Memory B cell (primary cell): ENCODE measurements at regions not wholly inside any gene's neighbourhood (a gene's known extent, or its start where the extent isn't known, plus 50 kb on each side); places are given as distances from the start of the nearest gene placed in this dataset.

Source experiments
- ATAC-seq: fragments of 150-1000 bp; cut with Tn5 transposase; 2 replicates; pipeline ENCODE4 v1.10.0; 2021; ENCODE audit warnings: low read depth, mild to moderate bottlenecking, moderate library complexity
- DNase-seq, 2 donors: peaks; one replicate each; pipeline ENCODE4 v3.0.0; 2022; ENCODE audit warnings: low spot score in 2 of 2
- H3K27ac Mint-ChIP-seq: one replicate; pipeline ENCODE4 v1.8.0; 2022; ENCODE audit warnings: mild to moderate bottlenecking, moderate library complexity, mixed read lengths
- H3K27me3 Mint-ChIP-seq: one replicate; pipeline ENCODE4 v1.8.0; 2022; ENCODE audit warnings: mixed read lengths
- H3K36me3 Mint-ChIP-seq: one replicate; pipeline ENCODE4 v1.8.0; 2022; ENCODE audit warnings: mild to moderate bottlenecking, mixed read lengths
- H3K4me1 Mint-ChIP-seq: one replicate; pipeline ENCODE4 v1.8.0; 2022; ENCODE audit warnings: mixed read lengths
- H3K4me3 Mint-ChIP-seq: one replicate; pipeline ENCODE4 v1.8.0; 2022; ENCODE audit warnings: mild to moderate bottlenecking, moderate library complexity, mixed read lengths
- H3K9me3 Mint-ChIP-seq: one replicate; pipeline ENCODE4 v1.8.0; 2022; ENCODE audit warnings: mixed read lengths

DNA sequence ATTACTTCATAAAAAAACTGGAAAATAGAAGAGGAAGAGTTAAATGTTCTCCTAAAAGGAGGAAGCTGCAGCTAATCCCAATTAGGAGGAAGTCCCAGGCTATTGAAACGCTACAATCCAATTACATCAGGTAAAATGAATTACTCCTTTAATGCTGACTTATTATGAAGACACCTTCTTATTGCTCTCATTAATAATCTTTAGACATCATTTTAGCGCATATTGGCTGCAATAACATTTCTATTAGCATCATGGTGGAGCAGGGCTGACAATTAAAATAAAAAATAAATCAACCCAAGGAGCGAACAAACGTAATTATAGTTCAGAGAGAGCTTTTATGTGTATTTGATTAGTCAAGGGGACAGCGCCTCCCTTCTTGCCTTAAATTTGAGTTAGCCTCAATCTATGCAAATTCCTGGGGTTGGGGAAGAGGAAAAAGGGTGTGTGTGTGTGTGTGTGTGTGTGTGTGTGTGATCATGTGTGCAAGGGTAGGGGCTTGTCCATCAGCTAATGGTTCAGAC lies 109.0 kb upstream of the IRX6 start:
- H3K36me3 Mint-ChIP-seq: no peaks in the 10 kb centered on the region
- H3K27me3 Mint-ChIP-seq: peaks cover 5% of the 10 kb centered on the region
- DNase-seq (no peak), ATAC-seq (no peak)
- H3K4me1 Mint-ChIP-seq: no peaks in the 10 kb centered on the region
- peaks cover 5% of the 10 kb centered on the region for H3K9me3 Mint-ChIP-seq
- H3K27ac Mint-ChIP-seq: no peak overlapping the region
- no peak overlapping the region for H3K4me3 Mint-ChIP-seq

DNA sequence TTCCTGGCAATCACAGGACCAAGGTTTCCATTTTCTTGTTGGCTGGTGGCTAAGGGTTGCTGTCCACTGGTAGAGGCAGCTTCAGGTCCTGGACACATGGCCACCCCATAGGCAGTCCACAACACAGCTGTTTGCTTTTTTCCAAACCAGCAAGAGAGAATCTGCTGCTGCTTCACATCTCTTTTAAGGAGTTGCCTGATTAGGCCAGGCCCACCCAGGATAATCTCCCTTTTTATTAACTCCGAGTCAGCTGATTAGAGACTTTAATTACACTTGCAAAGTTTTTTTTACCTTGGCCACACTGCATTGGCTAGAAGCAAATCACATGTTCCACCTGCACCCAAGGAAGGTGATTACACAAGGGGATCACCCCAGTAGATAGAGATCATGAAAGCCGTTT lies 106.6 kb upstream of the IRX6 start:
- Mint-ChIP-seq H3K9me3 (peaks cover 10% of the 10 kb centered on the region), H3K4me1 (no peaks in the 10 kb centered on the region), H3K4me3 (no peak overlapping the region), H3K36me3 (no peaks in the 10 kb centered on the region), H3K27me3 (peaks cover 5% of the 10 kb centered on the region), H3K27ac (no peak overlapping the region)
- ATAC-seq (no peak), DNase-seq (no peak)

DNA sequence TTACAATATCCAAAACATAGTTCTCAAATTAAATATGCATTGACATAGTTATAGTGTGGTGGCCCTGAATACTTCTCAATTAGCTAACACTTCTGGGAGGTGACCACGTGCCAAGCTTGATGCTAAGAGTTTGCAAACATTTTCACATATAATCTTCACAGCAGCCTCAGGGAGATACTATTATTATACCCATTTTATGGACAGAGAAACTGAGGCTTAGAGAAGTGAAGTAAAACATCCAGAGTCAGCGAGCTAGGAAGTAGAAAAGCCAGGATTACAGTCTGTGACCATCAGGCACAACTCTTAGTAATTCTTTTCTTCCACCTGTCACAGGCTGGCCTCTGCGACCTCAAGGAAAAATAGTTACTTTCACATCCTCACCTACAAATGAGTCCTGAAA lies 102.2 kb upstream of the IRX6 start:
- no peak for DNase-seq
- no peak for ATAC-seq
- Mint-ChIP-seq H3K4me1 (no peaks in the 10 kb centered on the region), H3K4me3 (no peak overlapping the region), H3K36me3 (no peaks in the 10 kb centered on the region), H3K27ac (no peak overlapping the region), H3K9me3 (peaks cover 12% of the 10 kb centered on the region), H3K27me3 (peaks cover 2% of the 10 kb centered on the region)

DNA sequence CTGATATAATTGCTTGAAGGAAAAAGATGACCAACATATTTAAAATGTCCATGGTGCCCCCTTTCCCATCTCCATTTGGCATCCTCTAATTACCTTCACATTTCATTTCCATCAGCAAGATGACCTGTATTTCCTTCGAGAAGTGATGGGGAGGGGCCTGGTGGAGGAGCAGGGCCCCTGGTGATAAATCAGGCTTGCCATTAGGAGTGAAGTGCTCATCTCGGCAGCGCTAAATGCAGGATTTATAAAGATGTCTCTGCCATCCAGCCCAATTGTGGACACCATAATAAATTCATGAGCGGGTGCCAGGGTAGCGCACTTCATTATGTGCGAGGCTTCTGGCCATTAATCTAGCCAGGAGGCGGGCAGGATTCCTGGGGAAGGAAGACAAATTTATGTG lies 101.5 kb upstream of the IRX6 start:
- Mint-ChIP-seq H3K27ac (no peak overlapping the region), H3K4me3 (no peak overlapping the region), H3K27me3 (peaks cover 2% of the 10 kb centered on the region), H3K36me3 (no peaks in the 10 kb centered on the region), H3K4me1 (no peaks in the 10 kb centered on the region), H3K9me3 (peaks cover 12% of the 10 kb centered on the region)
- ATAC-seq: no peak
- no peak for DNase-seq

DNA sequence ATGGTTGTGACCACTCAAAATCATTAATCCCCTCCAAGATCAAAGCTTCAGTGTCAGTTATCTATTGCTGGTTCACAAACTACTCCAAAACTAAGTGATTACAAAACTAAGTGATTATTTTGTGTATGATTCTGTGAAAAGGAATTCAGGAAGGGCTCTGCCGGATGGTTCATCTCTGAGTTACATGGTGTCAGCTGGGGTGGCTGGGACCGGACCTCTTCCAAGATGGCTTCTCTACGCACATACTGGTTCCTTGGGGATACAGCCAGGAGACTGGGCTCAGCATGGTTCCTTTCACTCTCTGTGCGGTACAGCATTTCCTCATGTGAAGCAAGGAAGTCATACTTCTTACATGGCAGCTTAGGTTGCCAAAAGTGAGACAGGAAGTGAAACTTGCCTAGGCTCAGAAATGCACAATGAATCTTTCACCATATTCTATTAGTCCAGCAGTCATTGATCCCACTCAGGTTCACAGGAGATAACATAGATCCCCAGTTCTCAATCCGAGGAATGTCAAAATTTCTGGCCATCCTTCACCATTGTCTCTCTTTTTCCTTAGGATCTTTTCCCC lies 97.9 kb upstream of the IRX6 start:
- Mint-ChIP-seq H3K4me3 (no peak overlapping the region), H3K27me3 (peaks cover 2% of the 10 kb centered on the region), H3K27ac (no peak overlapping the region), H3K36me3 (no peaks in the 10 kb centered on the region), H3K4me1 (no peaks in the 10 kb centered on the region), H3K9me3 (peaks cover 7% of the 10 kb centered on the region)
- no peak for ATAC-seq
- DNase-seq: no peak

DNA sequence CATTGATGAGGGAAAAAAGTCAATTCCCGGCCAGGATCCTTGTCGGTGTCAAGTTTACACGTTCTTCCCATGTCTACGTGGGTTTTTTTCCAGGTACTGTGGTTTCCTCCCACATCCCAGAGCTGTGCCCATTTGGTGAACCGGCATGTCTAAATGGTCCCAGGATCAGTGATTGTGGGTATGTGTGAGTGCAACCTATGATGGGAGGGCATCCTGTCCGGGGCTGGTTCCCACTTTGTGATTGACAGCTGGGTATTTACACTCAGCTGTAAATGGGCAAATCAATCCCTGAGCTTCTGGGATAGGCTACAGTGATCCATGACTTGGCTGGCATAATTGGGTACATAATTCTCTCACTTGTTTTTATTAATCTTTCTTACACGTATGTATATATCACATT lies 91.2 kb upstream of the IRX6 start:
- no peak for ATAC-seq
- no peaks in the 10 kb centered on the region for H3K36me3 Mint-ChIP-seq

DNA sequence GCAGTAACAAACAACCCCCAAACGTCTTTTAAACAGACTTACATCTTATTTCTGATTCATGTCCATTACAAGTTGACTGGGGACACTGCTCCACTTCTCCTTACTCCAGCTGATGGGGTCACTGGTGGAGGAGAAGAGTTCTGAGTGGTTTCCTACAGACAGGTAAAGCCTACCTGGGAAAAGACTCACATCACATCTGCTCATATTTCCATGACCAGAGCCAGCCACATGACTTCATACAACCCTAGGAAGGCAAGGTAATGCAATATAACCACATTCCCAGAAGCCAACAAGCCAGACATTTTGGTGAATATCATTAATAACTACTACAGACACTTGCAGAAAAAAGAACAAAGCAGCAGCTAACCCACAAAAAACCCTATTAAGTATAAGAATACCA lies 90.5 kb upstream of the IRX6 start:
- Mint-ChIP-seq H3K4me1 (no peaks in the 10 kb centered on the region), H3K36me3 (no peaks in the 10 kb centered on the region), H3K27me3 (peaks cover 4% of the 10 kb centered on the region), H3K9me3 (peaks cover 2% of the 10 kb centered on the region), H3K27ac (no peak overlapping the region), H3K4me3 (no peak overlapping the region)
- no peak for ATAC-seq
- no peak for DNase-seq

More for the DNA sequence above, 91.2 kb upstream of the IRX6 start:
- Mint-ChIP-seq H3K4me1 (no peaks in the 10 kb centered on the region), H3K4me3 (no peak overlapping the region), H3K27ac (no peak overlapping the region), H3K27me3 (peaks cover 4% of the 10 kb centered on the region), H3K9me3 (peaks cover 2% of the 10 kb centered on the region)
- no peak for DNase-seq

DNA sequence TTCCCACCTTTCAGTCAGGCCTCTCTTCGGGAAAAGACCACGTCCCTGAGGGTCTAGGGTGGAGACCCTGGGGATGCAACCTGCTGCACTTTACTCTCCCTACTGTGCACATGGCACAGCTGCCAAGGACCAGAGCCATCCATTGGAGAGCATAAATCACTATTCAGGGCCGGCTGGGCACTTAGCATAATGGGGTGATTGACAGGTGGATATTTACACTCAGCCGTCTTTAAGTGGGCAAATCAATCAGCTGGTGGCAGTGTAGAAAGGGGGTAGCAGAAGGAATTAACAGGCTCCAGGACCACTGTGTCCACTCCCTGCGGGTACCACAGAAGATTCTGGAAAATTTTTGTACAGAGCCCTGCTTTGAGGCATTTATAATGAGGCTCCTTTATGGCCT lies 87.3 kb upstream of the IRX6 start:
- H3K9me3 Mint-ChIP-seq: peaks cover 2% of the 10 kb centered on the region
- no peak overlapping the region for H3K4me3 Mint-ChIP-seq
- ATAC-seq (no peak), DNase-seq (no peak)
- no peaks in the 10 kb centered on the region for H3K36me3 Mint-ChIP-seq
- no peak overlapping the region for H3K27ac Mint-ChIP-seq
- peaks cover under 1% of the 10 kb centered on the region for H3K27me3 Mint-ChIP-seq
- H3K4me1 Mint-ChIP-seq: no peaks in the 10 kb centered on the region

DNA sequence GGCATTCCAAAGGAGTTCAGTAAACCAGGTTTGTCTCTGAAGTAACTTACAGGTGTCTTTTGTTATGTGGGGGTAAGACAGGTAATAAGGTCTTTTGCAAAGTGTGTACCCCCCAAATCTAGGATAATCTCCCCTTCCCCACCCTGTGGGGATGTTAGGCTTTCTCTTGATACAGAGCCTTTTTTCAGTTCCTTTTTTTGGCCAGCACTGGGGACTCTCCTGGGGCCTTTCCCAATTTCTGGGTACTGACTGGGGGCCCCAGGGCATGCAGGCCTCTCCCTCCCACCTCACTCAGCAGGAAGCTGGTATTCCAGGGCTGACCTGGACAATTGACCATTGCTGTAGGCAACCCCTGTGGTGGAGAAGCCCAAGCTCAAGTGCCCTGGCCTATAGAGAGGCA lies 84.3 kb upstream of the IRX6 start:
- H3K36me3 Mint-ChIP-seq: no peaks in the 10 kb centered on the region
- H3K4me1 Mint-ChIP-seq: no peaks in the 10 kb centered on the region
- H3K4me3 Mint-ChIP-seq: no peak overlapping the region
- peaks cover 2% of the 10 kb centered on the region for H3K9me3 Mint-ChIP-seq
- DNase-seq (no peak), ATAC-seq (no peak)
- H3K27ac Mint-ChIP-seq: no peak overlapping the region
- peaks cover 5% of the 10 kb centered on the region for H3K27me3 Mint-ChIP-seq

DNA sequence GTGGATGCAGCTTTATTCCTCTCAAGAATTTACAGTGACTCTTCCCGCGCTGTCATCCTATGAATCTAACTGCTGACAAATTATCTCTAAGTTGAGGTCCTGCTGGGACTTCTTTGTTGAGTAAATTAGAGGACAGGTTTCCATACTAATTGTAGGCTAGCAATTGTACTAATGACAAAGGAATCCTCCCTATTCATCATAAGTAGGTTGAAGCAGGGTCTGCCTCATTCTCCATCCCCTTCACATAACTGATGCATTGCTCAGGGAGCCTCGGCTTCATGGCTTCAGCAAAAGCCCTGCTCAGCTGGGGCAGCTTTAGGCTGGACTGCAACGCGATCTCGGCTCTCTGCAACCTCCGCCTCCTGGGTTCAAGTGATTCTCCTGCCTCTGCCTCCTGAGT lies 83.1 kb upstream of the IRX6 start:
- Mint-ChIP-seq H3K9me3 (peaks cover 2% of the 10 kb centered on the region), H3K27me3 (peaks cover 5% of the 10 kb centered on the region)

DNA sequence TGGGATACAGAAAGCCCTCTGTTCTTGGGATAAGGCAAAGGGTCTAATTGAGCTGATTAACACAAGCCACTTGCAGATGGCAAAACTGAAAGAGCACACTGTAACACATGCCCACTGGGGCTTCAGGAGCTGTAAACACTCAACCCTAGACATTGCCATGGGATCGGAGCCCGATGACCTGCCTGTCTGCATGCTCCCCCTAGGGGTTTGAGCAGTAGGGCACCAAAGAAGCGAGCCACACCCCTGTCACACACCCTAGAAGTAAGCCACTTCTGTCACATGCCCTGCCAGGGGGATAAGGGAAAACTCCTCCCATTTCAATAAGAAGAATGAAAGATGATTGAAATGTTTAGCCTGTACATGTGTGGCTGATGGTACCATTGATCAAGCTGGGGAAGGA lies 81.3 kb upstream of the IRX6 start:
- no peak for ATAC-seq

More for the DNA sequence above, 83.1 kb upstream of the IRX6 start:
- no peak overlapping the region for H3K4me3 Mint-ChIP-seq
- no peaks in the 10 kb centered on the region for H3K4me1 Mint-ChIP-seq
- DNase-seq (no peak), ATAC-seq (no peak)
- H3K27ac Mint-ChIP-seq: no peak overlapping the region
- no peaks in the 10 kb centered on the region for H3K36me3 Mint-ChIP-seq

DNA sequence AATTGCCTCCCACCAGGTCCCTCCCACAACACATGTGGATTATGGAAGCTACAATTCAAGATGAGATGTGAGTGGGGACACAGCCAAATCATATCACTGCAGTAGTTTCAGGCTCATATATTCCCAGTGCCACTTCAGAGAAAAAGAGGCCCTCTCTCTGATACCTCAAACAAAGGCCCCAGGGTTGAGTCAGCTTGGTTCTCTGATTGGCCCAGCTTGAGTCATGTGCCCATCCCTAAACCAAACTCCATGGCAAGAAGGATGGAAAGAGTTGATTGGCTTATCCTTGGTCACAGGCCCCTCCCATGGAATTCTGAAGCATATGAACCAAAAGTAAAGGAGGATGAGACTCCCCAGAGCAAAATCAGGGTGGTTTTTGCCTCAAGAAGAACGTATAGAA lies 75.9 kb upstream of the IRX6 start:
- Mint-ChIP-seq H3K4me1 (no peaks in the 10 kb centered on the region), H3K4me3 (no peak overlapping the region)

More for the DNA sequence above, 81.3 kb upstream of the IRX6 start:
- no peaks in the 10 kb centered on the region for H3K4me1 Mint-ChIP-seq
- H3K9me3 Mint-ChIP-seq: no peaks in the 10 kb centered on the region
- H3K36me3 Mint-ChIP-seq: no peaks in the 10 kb centered on the region
- no peak for DNase-seq
- no peak overlapping the region for H3K27ac Mint-ChIP-seq
- peaks cover 5% of the 10 kb centered on the region for H3K27me3 Mint-ChIP-seq
- H3K4me3 Mint-ChIP-seq: no peak overlapping the region

DNA sequence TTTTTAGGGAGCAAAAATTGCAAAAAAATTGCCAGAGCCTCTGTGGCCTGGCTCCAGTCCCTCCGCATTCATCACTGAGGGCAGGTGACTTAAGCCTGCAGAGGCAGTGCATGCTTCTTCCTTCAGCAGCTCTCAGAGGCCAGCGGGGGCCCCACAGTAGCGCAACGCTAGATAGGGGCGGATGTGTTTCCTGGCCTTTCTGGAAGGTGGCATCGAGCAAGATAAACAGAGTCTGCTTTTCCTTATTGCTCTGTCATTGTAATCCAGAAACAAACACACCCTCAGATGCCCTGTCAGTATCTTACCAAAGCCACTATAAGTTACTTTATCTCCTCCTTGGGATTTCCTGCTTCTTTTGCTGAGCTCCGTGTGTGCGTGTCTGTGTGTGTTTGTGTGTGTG lies 75.5 kb upstream of the IRX6 start:
- DNase-seq (no peak), ATAC-seq (no peak)
- H3K9me3 Mint-ChIP-seq: peaks cover 4% of the 10 kb centered on the region
- H3K27ac Mint-ChIP-seq: no peak overlapping the region
- peaks cover 4% of the 10 kb centered on the region for H3K27me3 Mint-ChIP-seq
- no peaks in the 10 kb centered on the region for H3K4me1 Mint-ChIP-seq
- H3K4me3 Mint-ChIP-seq: no peak overlapping the region
- no peaks in the 10 kb centered on the region for H3K36me3 Mint-ChIP-seq

More for the DNA sequence above, 75.9 kb upstream of the IRX6 start:
- DNase-seq (no peak), ATAC-seq (no peak)
- Mint-ChIP-seq H3K36me3 (no peaks in the 10 kb centered on the region), H3K9me3 (peaks cover under 1% of the 10 kb centered on the region), H3K27me3 (peaks cover 4% of the 10 kb centered on the region), H3K27ac (no peak overlapping the region)

DNA sequence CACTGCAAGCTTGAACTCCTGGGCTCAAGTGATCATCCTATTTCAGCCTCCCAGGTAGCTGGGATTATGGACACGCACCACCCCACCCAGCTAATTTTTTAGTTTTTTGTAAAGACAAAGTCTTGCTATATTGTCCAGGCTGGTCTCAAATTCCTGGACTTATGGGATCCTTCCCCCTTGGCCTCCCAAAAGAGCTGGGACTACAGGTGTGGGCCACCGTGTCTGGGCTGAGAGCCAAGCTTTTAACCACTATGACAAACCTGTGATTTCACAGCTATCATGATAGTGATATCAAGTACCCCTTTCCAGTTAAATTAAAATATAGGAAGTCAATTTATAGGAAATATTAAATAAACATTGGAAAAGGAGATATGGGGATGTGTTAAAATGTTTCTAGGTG lies 74.6 kb upstream of the IRX6 start:
- Mint-ChIP-seq H3K27ac (no peak overlapping the region), H3K4me1 (no peaks in the 10 kb centered on the region), H3K4me3 (no peak overlapping the region), H3K36me3 (no peaks in the 10 kb centered on the region), H3K27me3 (peaks cover 4% of the 10 kb centered on the region), H3K9me3 (peaks cover 4% of the 10 kb centered on the region)
- no peak for DNase-seq
- ATAC-seq: no peak

DNA sequence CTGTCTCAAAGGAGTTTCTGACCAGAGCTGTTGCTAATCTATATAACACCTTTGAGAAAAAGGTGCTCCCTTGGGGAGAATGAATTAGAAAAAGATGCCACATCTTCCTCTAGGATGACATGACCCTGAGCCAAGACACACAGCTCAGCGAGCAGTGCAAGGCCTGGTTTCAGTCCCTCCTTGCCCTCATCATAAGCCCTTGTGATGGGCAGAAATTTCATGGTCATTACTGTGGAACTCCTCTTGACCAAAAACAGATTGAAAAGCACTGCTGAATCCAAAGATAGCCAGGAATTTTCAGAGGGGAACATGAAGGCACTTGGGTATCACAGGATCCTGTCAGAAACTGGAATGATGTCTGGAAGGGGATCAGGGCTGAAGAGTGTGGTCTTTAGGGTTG lies 74.1 kb upstream of the IRX6 start:
- ATAC-seq (no peak), DNase-seq (no peak)
- H3K9me3 Mint-ChIP-seq: peaks cover 4% of the 10 kb centered on the region
- H3K36me3 Mint-ChIP-seq: no peaks in the 10 kb centered on the region
- peaks cover 4% of the 10 kb centered on the region for H3K27me3 Mint-ChIP-seq
- H3K27ac Mint-ChIP-seq: no peak overlapping the region
- no peak overlapping the region for H3K4me3 Mint-ChIP-seq
- H3K4me1 Mint-ChIP-seq: no peaks in the 10 kb centered on the region
